ENCODE measurements at regions not wholly inside any gene's neighbourhood (a gene's known extent, or its start where the extent isn't known, plus 50 kb on each side); places are given as distances from the start of the nearest gene placed in this dataset.

- Histone ChIP-seq H3K9me3 (ENCODE audit: control insufficient read depth, insufficient read depth, low read length) (no peaks in the 10 kb centered on the region), H3K9me2 (replicated peaks; ENCODE audit: control insufficient read depth, low read length) (no peaks in the 10 kb centered on the region), H3K27me3 (ENCODE audit: control insufficient read depth, low read length) (no peaks in the 10 kb centered on the region), H3K4me3 (ENCODE audit: low read length) (peak overlapping the region; percentile 47), H3K79me2 (ENCODE audit: control insufficient read depth, low read length) (no peaks in the 10 kb centered on the region), H3K27ac (ENCODE audit: low read depth, low read length) (peak overlapping the region; percentile 25), H3K4me1 (ENCODE audit: control insufficient read depth, low read length) (peaks cover 81% of the 10 kb centered on the region), H3K4me2 (ENCODE audit: low read length) (peak overlapping the region; percentile 52), H3K36me3 (ENCODE audit: control insufficient read depth, low read length) (no peaks in the 10 kb centered on the region), H3F3A (ENCODE audit: control insufficient read depth, insufficient read depth) (no peaks in the 10 kb centered on the region), H4K20me1 (ENCODE audit: control insufficient read depth, insufficient read depth, low read depth, low read length) (no peaks in the 10 kb centered on the region)
- TF ChIP-seq EZH2phosphoT487 (IDR thresholded peaks at IDR 0.05; ENCODE audit: borderline replicate concordance, low read length) (no peak), CTCF (IDR thresholded peaks at IDR 0.05; ENCODE audit: low read depth, low read length, poor library complexity, severe bottlenecking) (no peak)
These were observed 106.4 kb upstream of the RASGRP1 start for GRCh38 chr15:38671006-38671387.

GRCh38 chr15:38671675-38672254, 107.2 kb upstream of the RASGRP1 start:
- Histone ChIP-seq H3K27me3 (ENCODE audit: control insufficient read depth, low read length) (no peaks in the 10 kb centered on the region), H3K4me2 (ENCODE audit: low read length) (peak overlapping the region; percentile 52), H3K9me2 (replicated peaks; ENCODE audit: control insufficient read depth, low read length) (no peaks in the 10 kb centered on the region), H3F3A (ENCODE audit: control insufficient read depth, insufficient read depth) (no peaks in the 10 kb centered on the region), H3K27ac (ENCODE audit: low read depth, low read length) (peak overlapping the region; percentile 25), H4K20me1 (ENCODE audit: control insufficient read depth, insufficient read depth, low read depth, low read length) (no peaks in the 10 kb centered on the region), H3K4me1 (ENCODE audit: control insufficient read depth, low read length) (peaks cover 77% of the 10 kb centered on the region), H3K9me3 (ENCODE audit: control insufficient read depth, insufficient read depth, low read length) (no peaks in the 10 kb centered on the region), H3K4me3 (ENCODE audit: low read length) (no peak overlapping the region), H3K36me3 (ENCODE audit: control insufficient read depth, low read length) (no peaks in the 10 kb centered on the region), H3K79me2 (ENCODE audit: control insufficient read depth, low read length) (no peaks in the 10 kb centered on the region)
- no peak for TF ChIP-seq EZH2phosphoT487 (IDR thresholded peaks at IDR 0.05; ENCODE audit: borderline replicate concordance, low read length)
- no peak for TF ChIP-seq CTCF (IDR thresholded peaks at IDR 0.05; ENCODE audit: low read depth, low read length, poor library complexity, severe bottlenecking)

- no peaks in the 10 kb centered on the region for H3K27me3 ChIP-seq (ENCODE audit: control insufficient read depth, low read length)
- H3K36me3 ChIP-seq (ENCODE audit: control insufficient read depth, low read length): no peaks in the 10 kb centered on the region
- H3K27ac ChIP-seq (ENCODE audit: low read depth, low read length): peak overlapping the region; percentile 25
- no peaks in the 10 kb centered on the region for H3K9me2 ChIP-seq (replicated peaks; ENCODE audit: control insufficient read depth, low read length)
- H3K4me3 ChIP-seq (ENCODE audit: low read length): no peak overlapping the region
- H3F3A ChIP-seq (ENCODE audit: control insufficient read depth, insufficient read depth): no peaks in the 10 kb centered on the region
- peak overlapping the region; percentile 52 for H3K4me2 ChIP-seq (ENCODE audit: low read length)
- no peaks in the 10 kb centered on the region for H3K9me3 ChIP-seq (ENCODE audit: control insufficient read depth, insufficient read depth, low read length)
- TF ChIP-seq EZH2phosphoT487 (IDR thresholded peaks at IDR 0.05; ENCODE audit: borderline replicate concordance, low read length) (no peak), CTCF (IDR thresholded peaks at IDR 0.05; ENCODE audit: low read depth, low read length, poor library complexity, severe bottlenecking) (no peak)
- H3K4me1 ChIP-seq (ENCODE audit: control insufficient read depth, low read length): peaks cover 72% of the 10 kb centered on the region
- H4K20me1 ChIP-seq (ENCODE audit: control insufficient read depth, insufficient read depth, low read depth, low read length): no peaks in the 10 kb centered on the region
- no peaks in the 10 kb centered on the region for H3K79me2 ChIP-seq (ENCODE audit: control insufficient read depth, low read length)
These were observed 107.7 kb upstream of the RASGRP1 start for GRCh38 chr15:38672273-38672672.
